ENCODE measurements at regions not wholly inside any gene's neighbourhood (a gene's known extent, or its start where the extent isn't known, plus 50 kb on each side); places are given as distances from the start of the nearest gene placed in this dataset.

GRCh38 chr11:134913999-134914590 is 502.1 kb upstream of the B3GAT1 start:
- Mint-ChIP-seq H3K9me3 (no peaks in the 10 kb centered on the region), H3K4me3 (no peak overlapping the region), H3K27ac (no peak overlapping the region), H3K36me3 (ENCODE audit: low read depth) (no peaks in the 10 kb centered on the region), H3K27me3 (ENCODE audit: low read depth) (no peaks in the 10 kb centered on the region), H3K4me1 (ENCODE audit: low read depth) (no peaks in the 10 kb centered on the region)
- DNase-seq (ENCODE audit: low spot score), result no peak

GRCh38 chr11:134913391-134913790 is 501.3 kb upstream of the B3GAT1 start:
- Mint-ChIP-seq H3K27ac (no peak overlapping the region), H3K36me3 (ENCODE audit: low read depth) (no peaks in the 10 kb centered on the region), H3K4me3 (no peak overlapping the region), H3K4me1 (ENCODE audit: low read depth) (no peaks in the 10 kb centered on the region), H3K9me3 (no peaks in the 10 kb centered on the region), H3K27me3 (ENCODE audit: low read depth) (no peaks in the 10 kb centered on the region)
- DNase-seq (ENCODE audit: low spot score), result no peak

GRCh38 chr11:134911514-134912180 is 499.6 kb upstream of the B3GAT1 start:
- Mint-ChIP-seq H3K4me3 (no peak overlapping the region), H3K9me3 (no peaks in the 10 kb centered on the region), H3K4me1 (ENCODE audit: low read depth) (no peaks in the 10 kb centered on the region), H3K27me3 (ENCODE audit: low read depth) (no peaks in the 10 kb centered on the region), H3K36me3 (ENCODE audit: low read depth) (no peaks in the 10 kb centered on the region), H3K27ac (no peak overlapping the region)
- DNase-seq (ENCODE audit: low spot score), result no peak

GRCh38 chr11:134908583-134908982 is 496.5 kb upstream of the B3GAT1 start:
- Mint-ChIP-seq H3K27me3 (ENCODE audit: low read depth) (no peaks in the 10 kb centered on the region), H3K4me1 (ENCODE audit: low read depth) (no peaks in the 10 kb centered on the region), H3K27ac (no peak overlapping the region), H3K4me3 (no peak overlapping the region), H3K36me3 (ENCODE audit: low read depth) (no peaks in the 10 kb centered on the region), H3K9me3 (no peaks in the 10 kb centered on the region)
- DNase-seq (ENCODE audit: low spot score), result no peak

GRCh38 chr11:134907636-134908035 is 495.6 kb upstream of the B3GAT1 start:
- no peaks in the 10 kb centered on the region for H3K9me3 Mint-ChIP-seq
- no peaks in the 10 kb centered on the region for H3K27me3 Mint-ChIP-seq (ENCODE audit: low read depth)
- DNase-seq (ENCODE audit: low spot score), result no peak
- H3K4me3 Mint-ChIP-seq, result no peak overlapping the region
- no peak overlapping the region for H3K27ac Mint-ChIP-seq
- no peaks in the 10 kb centered on the region for H3K4me1 Mint-ChIP-seq (ENCODE audit: low read depth)
- H3K36me3 Mint-ChIP-seq (ENCODE audit: low read depth), result no peaks in the 10 kb centered on the region

GRCh38 chr11:134906356-134906955 is 494.4 kb upstream of the B3GAT1 start:
- no peak overlapping the region for H3K27ac Mint-ChIP-seq
- H3K36me3 Mint-ChIP-seq (ENCODE audit: low read depth), result no peaks in the 10 kb centered on the region
- H3K4me3 Mint-ChIP-seq, result no peak overlapping the region
- no peak for DNase-seq (ENCODE audit: low spot score)
- H3K4me1 Mint-ChIP-seq (ENCODE audit: low read depth), result no peaks in the 10 kb centered on the region
- H3K27me3 Mint-ChIP-seq (ENCODE audit: low read depth), result no peaks in the 10 kb centered on the region
- no peaks in the 10 kb centered on the region for H3K9me3 Mint-ChIP-seq

GRCh38 chr11:134905928-134906327 is 493.9 kb upstream of the B3GAT1 start:
- Mint-ChIP-seq H3K9me3 (no peaks in the 10 kb centered on the region), H3K27ac (no peak overlapping the region), H3K4me1 (ENCODE audit: low read depth) (no peaks in the 10 kb centered on the region), H3K4me3 (no peak overlapping the region), H3K36me3 (ENCODE audit: low read depth) (no peaks in the 10 kb centered on the region), H3K27me3 (ENCODE audit: low read depth) (no peaks in the 10 kb centered on the region)
- no peak for DNase-seq (ENCODE audit: low spot score)

GRCh38 chr11:134905517-134905916 is 493.5 kb upstream of the B3GAT1 start:
- Mint-ChIP-seq H3K4me3 (no peak overlapping the region), H3K36me3 (ENCODE audit: low read depth) (no peaks in the 10 kb centered on the region), H3K4me1 (ENCODE audit: low read depth) (no peaks in the 10 kb centered on the region), H3K27ac (no peak overlapping the region), H3K9me3 (no peaks in the 10 kb centered on the region), H3K27me3 (ENCODE audit: low read depth) (no peaks in the 10 kb centered on the region)
- DNase-seq (ENCODE audit: low spot score), result no peak

- H3K4me1 Mint-ChIP-seq (ENCODE audit: low read depth), result no peaks in the 10 kb centered on the region
- H3K27me3 Mint-ChIP-seq (ENCODE audit: low read depth), result peaks cover 2% of the 10 kb centered on the region
- H3K4me3 Mint-ChIP-seq, result no peak overlapping the region
Measured at GRCh38 chr11:134904103-134904790, 492.2 kb upstream of the B3GAT1 start.

GRCh38 chr11:134901955-134902918 is 490.2 kb upstream of the B3GAT1 start:
- Mint-ChIP-seq H3K27ac (no peak overlapping the region), H3K4me3 (no peak overlapping the region), H3K9me3 (no peaks in the 10 kb centered on the region), H3K4me1 (ENCODE audit: low read depth) (no peaks in the 10 kb centered on the region), H3K36me3 (ENCODE audit: low read depth) (no peaks in the 10 kb centered on the region), H3K27me3 (ENCODE audit: low read depth) (peaks cover 2% of the 10 kb centered on the region)
- DNase-seq (ENCODE audit: low spot score), result no peak

More at GRCh38 chr11:134904103-134904790, 492.2 kb upstream of the B3GAT1 start:
- no peak for DNase-seq (ENCODE audit: low spot score)
- no peak overlapping the region for H3K27ac Mint-ChIP-seq
- no peaks in the 10 kb centered on the region for H3K9me3 Mint-ChIP-seq
- no peaks in the 10 kb centered on the region for H3K36me3 Mint-ChIP-seq (ENCODE audit: low read depth)

- Mint-ChIP-seq H3K4me1 (ENCODE audit: low read depth) (no peaks in the 10 kb centered on the region), H3K9me3 (no peaks in the 10 kb centered on the region), H3K36me3 (ENCODE audit: low read depth) (no peaks in the 10 kb centered on the region), H3K4me3 (no peak overlapping the region), H3K27ac (no peak overlapping the region), H3K27me3 (ENCODE audit: low read depth) (peaks cover 2% of the 10 kb centered on the region)
- no peak for DNase-seq (ENCODE audit: low spot score)
Measured at GRCh38 chr11:134901542-134901941, 489.5 kb upstream of the B3GAT1 start.

GRCh38 chr11:134893810-134894685 is 482.0 kb upstream of the B3GAT1 start:
- H3K27me3 Mint-ChIP-seq (ENCODE audit: low read depth), result peaks cover 4% of the 10 kb centered on the region
- no peaks in the 10 kb centered on the region for H3K9me3 Mint-ChIP-seq
- no peak overlapping the region for H3K4me3 Mint-ChIP-seq
- no peaks in the 10 kb centered on the region for H3K36me3 Mint-ChIP-seq (ENCODE audit: low read depth)
- H3K4me1 Mint-ChIP-seq (ENCODE audit: low read depth), result no peaks in the 10 kb centered on the region
- no peak for DNase-seq (ENCODE audit: low spot score)
- no peak overlapping the region for H3K27ac Mint-ChIP-seq

- H3K4me3 Mint-ChIP-seq, result no peak overlapping the region
- H3K27me3 Mint-ChIP-seq (ENCODE audit: low read depth), result peaks cover 4% of the 10 kb centered on the region
- no peaks in the 10 kb centered on the region for H3K4me1 Mint-ChIP-seq (ENCODE audit: low read depth)
- no peak for DNase-seq (ENCODE audit: low spot score)
- H3K27ac Mint-ChIP-seq, result no peak overlapping the region
- H3K36me3 Mint-ChIP-seq (ENCODE audit: low read depth), result no peaks in the 10 kb centered on the region
- H3K9me3 Mint-ChIP-seq, result no peaks in the 10 kb centered on the region
Measured at GRCh38 chr11:134890446-134890845, 478.4 kb upstream of the B3GAT1 start.
